A204.1 (cell line): ENCODE measurements at regions not wholly inside any gene's neighbourhood (a gene's known extent, or its start where the extent isn't known, plus 50 kb on each side); places are given as distances from the start of the nearest gene placed in this dataset.
"Not testable (repeated sequence)": the region's sequence is repeated elsewhere in the genome, so short reads cannot be mapped to it uniquely, and the experiment has no call there.

Experiments used
- FAIRE-seq: peaks from 2 replicates; lab custom pipeline; 2012; peaks lifted over from hg19 to GRCh38; lab: Jason Lieb, UNC

DNA sequence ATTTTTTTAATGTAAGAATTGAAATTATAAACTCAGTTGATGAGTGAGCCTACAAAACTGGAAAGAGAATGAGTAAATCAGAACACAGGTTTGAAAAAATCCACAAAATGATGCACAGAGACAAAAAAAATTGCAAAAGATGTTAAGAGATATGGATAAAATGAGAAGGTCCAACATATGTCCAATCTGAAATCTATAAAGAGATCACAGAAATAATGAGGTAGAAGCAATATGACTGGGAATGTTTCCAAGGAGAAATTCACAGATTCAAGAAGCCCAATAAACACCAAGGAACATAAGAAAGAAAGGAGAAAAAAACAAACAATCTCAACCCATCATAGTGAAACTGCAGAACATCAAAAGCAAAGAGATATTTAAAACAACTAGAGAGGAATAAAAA lies 288.4 kb upstream of the SLC30A5 start:
- no peak for FAIRE-seq

DNA sequence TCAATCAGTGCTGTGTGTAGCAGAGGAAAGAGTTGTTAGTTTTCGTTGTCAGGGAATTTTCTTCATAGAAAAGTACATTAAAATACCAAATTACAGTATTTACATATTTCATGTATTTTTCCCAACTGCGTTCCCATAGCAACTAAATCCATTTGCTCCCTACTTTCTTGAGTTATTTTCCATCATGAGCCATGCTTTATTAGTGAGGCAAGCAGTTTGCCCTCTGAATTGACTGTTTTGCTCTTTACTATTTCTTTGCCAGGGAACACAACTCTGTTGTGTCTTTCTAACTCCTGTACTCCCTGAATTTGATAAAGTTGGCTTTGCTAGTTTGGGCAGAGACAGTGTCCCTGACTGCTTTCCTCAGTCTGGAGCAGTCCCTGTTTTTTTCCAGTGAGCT lies 276.2 kb upstream of the SLC30A5 start:
- no peak for FAIRE-seq

DNA sequence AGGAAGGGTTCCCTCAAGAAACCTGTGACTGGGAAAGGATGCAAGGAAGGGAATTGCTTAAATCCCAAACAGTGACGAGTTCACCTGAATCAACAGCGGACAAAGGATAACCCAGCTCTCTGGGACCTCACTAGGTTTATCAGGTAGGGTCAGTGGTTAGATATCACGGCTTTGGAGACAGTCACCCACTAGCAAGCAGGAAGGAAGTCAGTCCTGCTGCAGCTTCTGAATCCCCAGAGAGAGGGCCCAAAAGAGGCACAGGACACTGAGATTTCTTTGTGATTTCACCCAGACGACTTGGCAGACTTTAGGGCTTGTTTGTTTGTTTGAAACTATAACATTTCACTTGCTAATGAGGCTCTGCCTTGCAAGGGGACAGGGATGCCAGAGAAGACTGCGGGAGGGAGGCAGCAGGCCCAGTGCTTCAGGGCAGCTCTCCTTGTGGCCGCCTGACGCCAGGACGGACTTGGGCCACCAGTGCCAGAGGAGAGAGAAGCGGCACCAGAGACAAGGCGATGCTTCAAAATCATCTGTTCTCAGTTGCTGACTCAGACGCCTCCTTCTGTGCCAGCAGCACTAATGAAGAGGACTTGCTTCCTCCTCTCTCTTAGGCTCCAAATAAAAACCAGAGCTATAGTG lies 275.6 kb upstream of the SLC30A5 start:
- FAIRE-seq = no peak

DNA sequence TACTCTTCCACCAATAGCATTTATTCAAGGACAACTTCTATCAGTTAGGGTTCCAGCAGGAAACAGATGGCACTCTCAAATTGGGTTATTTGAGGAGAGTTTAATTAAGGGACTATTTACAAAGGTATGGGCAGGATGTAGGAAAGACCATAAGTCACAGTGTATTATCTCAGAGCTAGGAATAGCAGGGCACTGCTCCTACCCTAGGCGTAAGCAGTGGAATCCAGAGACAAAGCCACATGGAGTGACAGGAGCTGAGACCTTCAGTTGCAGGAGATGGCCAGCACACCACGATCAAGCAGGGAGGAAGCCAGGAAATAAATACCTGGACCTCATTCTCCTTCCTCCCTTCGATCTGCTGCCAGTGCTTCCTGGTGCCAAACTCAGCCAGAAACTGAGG lies 274.9 kb upstream of the SLC30A5 start:
- no peak for FAIRE-seq

DNA sequence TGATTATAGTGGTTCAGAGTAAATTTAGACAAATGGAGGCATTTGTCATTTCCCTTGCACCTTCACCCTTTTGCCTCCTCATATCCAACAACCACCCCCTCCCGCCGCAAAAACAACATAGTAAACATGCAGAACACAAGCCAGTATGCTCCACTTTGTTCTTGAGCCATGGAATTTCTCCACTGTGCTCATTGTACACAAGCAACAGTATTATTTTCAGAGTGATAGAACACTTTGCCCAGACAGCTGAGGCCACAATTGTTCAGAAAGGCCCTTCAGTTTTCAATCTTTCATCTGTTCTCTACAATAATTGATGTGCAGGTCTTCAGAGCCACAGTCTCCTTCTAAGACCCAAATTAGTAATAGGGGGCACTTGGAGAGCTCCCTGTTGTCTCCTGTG lies 272.8 kb upstream of the SLC30A5 start:
- no peak for FAIRE-seq

DNA sequence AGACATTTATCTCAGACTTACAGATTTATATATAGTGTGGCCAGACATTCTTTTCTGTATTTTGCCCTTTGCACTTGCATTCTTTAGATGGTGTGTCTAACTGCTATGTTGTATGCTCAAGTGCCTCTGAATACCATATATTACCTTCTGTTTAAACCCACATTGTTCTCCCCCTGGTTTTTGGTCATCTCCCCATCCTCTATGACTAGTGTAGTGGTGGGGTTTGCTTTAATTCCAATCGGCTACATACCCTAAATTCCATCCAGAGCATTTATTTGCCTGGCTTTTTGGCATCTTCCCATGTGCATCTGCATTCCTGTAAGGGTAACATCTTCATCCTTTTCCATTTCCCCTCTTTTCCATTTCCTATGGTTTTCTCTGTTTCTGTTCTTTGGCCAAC lies 271.0 kb upstream of the SLC30A5 start:
- no peak for FAIRE-seq

DNA sequence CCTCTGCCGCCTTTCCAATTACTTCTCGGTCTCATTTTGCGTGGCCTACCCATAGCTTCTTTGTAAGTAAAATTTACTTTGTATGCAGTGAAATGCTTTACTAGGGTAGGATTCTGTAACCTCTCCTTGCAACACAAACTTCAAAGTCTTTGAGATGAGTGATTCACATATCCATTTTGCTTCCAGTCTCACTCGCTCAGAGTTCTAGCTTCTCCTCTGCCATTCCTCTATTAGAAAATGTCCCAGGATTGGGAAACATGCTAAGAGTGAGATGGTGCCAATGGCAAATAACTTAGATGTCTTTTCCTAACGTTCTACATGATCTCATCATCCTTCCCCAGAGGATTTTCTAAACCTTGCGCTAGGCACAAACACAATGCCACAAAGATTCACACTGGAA lies 270.5 kb upstream of the SLC30A5 start:
- no peak for FAIRE-seq

DNA sequence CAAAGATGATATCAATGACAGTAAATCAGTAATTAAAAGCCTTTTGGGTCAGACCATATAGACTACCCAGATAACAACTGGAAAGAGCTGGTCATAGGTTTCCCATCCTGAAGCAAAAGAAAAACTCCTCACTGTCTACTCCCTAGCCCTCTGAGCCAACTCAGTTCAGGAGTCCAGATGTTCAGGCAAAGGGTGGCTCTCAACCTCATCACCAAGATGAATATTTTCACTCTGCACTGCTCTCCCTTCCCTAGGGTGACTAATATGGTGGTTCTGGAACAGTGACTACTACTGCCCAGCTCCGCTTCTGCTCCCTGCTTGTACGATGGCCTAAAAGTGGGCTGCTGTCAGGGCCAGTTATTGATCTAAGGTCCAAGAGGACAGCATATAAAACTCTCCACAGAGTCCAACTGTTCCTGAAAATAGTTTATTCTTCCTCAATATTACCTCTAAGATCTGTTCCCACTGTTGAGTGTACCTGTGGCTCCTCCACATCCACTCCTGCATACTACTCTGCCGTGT lies 263.4 kb upstream of the SLC30A5 start:
- FAIRE-seq = no peak

DNA sequence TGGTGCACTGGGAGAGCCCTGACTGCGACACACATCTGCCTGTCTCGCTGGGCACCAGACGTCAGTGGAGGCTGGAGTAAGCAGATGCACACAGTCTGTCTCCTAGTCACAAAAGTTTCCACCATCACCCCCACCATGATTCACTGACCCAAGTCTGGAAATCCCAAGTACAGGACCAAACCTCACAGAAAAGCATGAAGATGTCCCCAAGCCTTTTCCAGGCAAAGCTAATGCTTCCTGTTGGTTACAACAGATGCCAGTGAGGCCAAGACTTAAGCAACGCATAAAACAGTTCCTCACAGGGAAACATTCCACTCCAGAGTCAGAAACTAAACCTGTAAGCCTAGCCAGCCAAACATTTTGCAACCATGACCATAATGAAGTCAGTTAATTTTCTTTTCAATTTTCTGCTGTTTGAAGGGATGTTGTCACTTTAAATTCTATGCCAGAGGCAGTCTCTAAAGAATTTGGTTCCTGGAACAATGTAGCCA lies 259.3 kb upstream of the SLC30A5 start:
- no peak for FAIRE-seq

DNA sequence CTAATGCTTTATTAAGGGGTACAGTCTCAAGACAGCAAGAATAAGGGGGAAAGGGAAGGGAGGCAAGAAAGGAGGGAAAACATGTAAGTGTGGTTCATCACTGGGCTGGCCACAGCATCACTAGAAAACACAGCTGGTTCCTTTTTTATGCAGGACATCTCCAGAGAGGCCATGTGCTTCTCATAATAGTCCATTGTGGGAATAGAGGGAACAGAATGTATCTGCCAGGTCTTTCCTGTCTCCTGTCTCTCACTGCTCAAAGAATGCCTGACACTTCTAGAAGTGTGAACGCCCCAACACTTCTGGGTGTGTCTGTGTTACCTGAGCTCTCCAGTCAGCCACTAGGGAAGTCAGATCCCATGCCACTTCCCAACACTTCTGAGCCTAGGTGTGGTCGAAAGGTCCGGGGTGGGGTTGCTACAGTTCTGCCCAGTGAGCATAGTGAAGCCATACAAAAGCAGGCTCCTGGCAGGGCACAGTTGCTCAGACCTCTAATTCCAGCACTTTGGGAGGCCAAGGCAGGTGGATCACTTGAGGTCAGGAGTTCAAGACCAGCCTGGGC lies 255.6 kb upstream of the SLC30A5 start:
- no peak for FAIRE-seq

DNA sequence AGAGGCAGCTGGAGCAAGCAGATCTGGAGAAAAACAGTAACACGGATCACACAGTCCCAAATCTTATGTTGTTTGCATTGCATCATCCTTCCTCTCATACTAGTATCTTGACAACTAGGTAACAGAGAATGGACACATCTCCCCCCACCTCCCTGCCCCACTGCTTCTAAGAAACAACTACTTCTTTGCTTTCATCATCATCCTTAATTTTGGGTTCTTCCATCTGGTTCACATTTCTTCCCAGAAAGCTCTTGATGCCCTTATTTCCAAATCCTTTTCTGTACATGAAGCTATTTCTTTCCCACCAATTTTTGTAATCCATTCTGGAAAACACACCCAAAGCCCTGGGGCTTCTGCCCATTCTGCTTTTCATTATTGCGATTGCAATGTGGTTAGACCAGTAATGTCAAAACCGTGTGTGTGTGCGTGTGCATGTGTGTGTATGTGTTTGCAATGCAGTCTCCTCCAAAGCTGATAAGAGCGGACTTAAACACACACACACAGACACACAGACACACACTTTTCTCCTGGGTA lies 254.7 kb upstream of the SLC30A5 start:
- FAIRE-seq = no peak

DNA sequence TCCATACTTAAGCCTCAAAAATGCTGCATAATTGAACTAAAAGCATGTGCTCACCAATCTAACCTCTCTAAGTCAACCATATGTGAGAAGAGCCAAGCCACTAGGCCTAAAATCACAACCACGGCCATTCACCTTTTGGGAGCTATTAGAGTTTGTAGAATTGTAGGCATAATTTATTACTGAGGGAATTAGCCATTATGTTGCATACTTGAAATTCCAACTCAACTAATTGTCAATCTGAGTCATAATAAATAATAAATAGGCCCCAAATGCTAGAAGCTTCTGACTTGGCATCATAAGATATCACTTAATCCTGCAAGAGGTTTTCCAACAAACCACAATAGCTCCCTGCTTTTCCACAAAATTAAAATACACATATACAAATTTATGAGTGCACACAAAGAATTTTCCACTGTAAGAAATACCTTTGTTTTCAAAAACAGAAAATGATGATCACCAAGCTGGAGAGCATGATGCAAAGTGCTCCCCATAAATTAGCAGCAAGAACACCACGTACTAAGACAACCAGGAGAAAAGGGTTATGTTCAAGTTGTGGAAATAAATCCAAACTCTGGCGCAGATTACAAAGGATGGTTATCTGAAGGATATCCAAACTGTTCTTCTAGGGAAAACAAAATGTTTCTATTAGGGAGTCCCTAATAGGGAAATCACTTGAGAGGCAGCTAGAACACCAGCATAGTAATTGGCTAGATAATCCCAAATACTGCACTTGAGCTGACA lies 250.0 kb upstream of the SLC30A5 start:
- FAIRE-seq = no peak

DNA sequence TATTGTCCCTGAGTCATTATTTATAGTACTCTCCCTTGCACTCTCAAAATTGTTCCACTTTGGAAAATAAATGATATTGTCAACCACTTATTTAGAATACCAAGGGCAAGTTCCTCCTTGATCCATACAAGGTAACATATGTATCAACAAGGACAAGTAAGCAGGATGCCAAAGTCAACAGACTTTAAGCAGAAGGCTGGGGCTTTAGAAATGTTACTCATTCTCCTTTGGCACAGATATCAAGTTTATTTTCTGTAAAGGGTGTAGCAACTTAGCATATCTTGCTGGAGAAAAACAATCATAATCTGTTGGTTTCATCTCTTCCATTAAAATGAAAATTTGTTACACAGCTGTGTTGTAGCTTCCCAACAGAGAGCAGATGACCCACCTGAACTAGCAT lies 248.7 kb upstream of the SLC30A5 start:
- FAIRE-seq = no peak

DNA sequence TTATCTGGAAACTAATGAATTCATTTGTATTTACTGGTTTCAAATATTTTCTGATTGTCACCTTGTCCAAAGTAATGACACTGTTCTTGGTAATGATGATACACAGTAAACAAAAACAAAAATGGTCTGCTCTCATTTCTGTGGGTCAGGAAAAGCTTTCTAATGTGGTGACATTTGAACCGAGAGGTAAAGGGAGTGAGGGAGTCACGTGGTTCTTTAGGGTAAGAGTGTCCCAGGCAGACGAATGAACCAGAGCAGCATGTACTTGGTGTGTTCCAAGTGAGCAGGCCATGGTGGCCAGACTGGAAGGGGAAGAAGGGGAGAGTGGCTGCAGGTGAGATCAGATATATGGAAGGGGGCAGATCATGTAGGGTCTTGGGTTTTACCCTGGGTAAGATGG lies 247.0 kb upstream of the SLC30A5 start:
- FAIRE-seq = no peak

DNA sequence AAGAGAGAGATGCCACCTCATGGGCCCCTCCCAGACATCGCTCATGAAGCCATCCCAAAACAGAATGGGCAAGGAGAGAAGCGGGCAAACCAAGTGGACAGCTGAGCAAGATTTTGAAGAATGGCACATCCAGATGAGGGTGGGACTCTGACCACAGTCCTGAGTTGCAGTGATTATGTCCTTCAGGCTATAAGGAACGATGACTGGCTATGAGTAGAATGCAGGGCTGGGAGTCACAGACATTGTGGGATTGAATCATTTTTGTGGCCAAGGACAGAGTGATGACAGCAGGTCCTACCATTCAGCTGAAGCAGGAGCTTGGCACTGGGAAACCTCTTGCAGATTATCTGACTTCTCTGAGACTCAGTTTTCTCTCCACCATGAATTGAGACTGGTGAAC lies 245.7 kb upstream of the SLC30A5 start:
- FAIRE-seq = no peak

DNA sequence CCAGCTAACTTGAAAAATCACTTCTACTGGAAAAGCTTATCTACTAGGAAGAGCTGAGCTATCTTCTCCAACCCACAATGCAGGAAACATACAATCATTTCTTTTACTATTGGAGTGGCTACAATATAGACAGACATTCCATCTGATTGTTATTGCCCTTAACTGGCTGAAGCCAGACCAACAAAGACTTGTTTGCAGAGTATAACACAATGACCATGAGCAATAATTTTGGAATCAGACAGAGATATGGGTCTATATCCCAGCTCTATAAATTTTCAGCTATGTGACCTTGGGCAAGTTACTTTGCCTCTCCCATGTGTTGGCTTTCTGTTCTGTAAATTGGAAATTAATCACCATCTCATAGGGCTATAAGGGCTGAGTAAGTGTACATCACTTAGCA lies 244.7 kb upstream of the SLC30A5 start:
- no peak for FAIRE-seq

DNA sequence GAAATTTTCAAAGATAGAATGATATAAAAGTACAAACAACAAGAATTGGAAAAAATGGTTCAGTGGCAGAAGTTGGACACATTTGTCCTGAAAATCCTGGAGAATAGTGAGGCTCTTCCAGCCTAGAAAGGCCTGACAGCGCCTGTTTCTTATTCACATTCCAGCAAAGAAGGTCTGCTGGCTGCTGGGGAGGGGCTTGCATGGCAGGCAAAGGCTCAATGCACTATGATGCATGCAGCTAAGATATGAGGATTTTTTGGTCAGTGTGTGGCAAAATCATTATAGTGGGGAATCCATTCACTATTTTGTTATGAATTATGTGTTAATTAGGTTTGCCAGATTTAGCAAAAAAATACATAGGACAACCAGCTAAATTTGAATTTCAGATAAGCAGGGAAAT lies 243.9 kb upstream of the SLC30A5 start:
- no peak for FAIRE-seq

DNA sequence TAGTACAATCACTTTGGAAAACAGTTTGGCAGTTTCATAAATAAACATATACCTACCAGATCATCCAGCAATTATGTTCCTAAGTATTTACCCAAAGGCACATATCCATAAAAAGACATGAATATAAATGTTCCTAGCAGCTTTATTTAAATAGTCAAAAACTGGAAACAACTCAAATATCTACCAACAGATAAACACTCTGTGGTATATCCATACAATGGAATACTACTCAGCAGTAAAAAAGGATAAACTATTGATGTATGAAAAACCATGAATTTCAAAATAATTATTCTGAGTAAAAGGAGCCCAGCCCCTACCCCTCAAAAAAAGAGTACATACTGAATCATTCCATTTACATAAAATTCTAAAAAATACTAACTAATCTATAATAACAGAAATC lies 232.7 kb upstream of the SLC30A5 start:
- no peak for FAIRE-seq

DNA sequence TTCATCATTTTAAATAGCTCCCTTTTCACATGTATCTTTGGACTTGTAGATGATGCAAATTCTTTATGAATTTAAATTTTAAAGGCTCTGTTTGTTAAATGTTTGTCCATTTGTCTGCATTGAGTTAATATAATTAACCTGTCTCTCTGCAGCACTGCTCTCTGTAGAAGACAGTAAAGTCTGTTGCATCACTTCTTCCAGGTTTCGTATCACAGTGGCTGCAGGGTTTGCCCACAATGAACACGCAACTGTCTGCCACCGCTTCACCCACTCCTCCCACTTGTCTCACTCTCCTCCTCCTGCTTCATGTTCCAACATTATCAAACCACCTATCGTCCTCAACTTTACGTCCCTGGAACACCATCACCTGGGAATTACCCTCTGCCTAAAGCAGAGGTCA lies 231.3 kb upstream of the SLC30A5 start:
- FAIRE-seq = no peak

DNA sequence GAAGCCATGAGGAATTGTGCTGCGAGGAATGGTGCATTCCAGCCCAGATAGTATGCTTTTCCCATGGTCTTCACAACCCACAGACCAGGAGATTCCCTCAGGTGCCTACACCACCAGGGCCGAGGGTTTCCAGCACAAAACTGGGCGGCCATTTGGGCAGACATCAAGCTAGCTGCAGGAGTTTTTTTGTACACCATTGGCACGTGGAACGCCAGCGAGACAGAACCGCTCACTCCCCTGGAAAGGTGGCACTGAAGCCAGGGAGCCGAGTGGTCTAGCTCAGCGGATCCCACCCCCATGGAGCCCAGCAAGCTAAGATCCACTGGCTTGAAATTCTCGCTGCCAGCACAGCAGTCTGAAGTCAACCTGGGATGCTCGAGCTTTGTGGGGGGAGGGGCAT lies 228.6 kb upstream of the SLC30A5 start:
- FAIRE-seq = not testable (repeated sequence)

DNA sequence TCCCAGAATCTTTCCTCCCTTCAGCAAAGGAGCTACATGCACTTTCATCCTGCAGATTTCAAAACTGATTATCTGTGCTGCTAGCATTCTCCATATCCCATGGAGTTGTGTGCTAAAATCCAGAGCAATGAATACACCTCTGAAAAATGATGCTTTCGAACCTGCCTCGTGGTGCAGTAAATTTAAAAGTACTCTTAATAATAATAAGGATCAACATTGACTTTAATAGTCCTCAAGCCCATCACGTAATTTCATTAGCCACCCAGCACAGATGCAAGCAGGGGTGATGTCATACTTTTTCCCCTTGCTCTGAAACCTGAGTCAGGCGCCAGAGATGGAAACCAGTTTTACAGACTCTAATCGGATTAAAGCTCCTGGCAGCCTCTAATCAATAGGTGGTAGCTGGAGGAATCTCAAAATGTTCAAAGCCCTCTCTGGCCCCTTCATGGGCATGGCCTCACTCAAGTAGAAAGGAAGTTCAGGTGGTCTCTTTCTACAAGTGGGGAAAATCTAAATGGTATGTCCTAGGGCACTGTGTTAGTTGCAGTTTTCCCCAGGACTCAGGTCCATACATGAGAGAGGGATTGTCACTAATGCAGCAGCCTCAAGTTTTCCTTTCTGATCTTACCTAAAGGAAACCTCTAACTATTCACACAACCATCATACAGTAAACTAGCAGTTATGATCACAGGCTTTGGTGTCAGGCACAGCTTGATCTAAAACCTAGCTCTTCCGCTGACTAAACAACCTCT lies 221.6 kb upstream of the SLC30A5 start:
- no peak for FAIRE-seq

DNA sequence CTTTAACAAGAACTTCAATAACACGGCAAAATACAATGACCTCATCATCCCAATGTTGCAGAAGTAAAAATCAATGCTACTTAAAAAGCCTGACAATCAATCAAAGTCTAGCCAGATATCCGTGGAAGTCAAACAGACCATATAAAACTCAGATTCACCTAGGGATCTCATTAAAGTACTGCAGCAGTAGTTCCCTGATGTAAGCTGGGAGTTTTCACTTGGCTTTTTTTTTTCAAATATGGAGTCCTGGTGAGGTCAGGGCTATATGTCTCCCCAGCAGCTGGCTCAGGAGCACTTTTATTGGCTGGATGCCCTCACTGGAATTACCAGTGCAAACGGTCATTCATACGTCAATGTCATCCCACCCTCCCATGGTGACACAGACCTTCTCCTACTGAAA lies 220.6 kb upstream of the SLC30A5 start:
- no peak for FAIRE-seq

DNA sequence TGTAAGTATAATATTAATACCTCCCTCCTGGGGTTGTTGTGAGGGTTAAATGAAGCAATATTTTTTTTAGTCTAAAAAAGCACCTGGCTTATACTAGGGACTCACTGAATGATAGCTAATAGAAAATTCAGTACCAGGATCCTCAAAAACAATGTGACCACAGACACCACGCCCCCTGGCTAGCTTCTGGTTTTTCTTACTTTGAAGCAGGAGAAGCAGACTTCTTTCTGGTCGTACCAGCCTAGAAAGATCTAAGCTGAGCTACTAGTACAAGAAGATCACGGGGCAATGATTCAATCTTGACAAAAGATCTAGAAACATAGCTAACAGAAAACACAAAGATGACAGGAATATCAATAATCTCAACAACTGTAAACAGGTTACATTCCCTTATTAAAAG lies 218.5 kb upstream of the SLC30A5 start:
- FAIRE-seq = no peak
